ENCODE measurements at regions not wholly inside any gene's neighbourhood (a gene's known extent, or its start where the extent isn't known, plus 50 kb on each side); places are given as distances from the start of the nearest gene placed in this dataset.

GRCh38 chr16:51443934-51444333 is 292.9 kb upstream of the SALL1 start:
- BruUV-seq (replicated peaks) = no TSS peak
- no peak for ATAC-seq

More at GRCh38 chr16:51443934-51444333, 292.9 kb upstream of the SALL1 start:
- ChIA-PET CTCF (no interaction called here), POLR2A (no interaction called here), RAD21 (ENCODE audit: low non-redundant PET in 1 of 2, low total read pairs in 2 of 2, uncharacterized antibody in 2 of 2, unreplicated experiment in 2 of 2) (no interaction called here)
- Histone ChIP-seq H3K27me3 (ENCODE audit: insufficient read depth, low read length) (no peaks in the 10 kb centered on the region), H3K36me3 (ENCODE audit: control insufficient read depth in 1 of 2, insufficient read depth in 2 of 2, low read length in 2 of 2) (no peaks in the 10 kb centered on the region), H3K9me2 (ENCODE audit: insufficient read depth) (no peaks in the 10 kb centered on the region), H3K9me3 (ENCODE audit: control insufficient read depth in 1 of 2, insufficient read depth in 1 of 2, low read depth in 1 of 2, low read length in 2 of 2) (peaks cover 3% of the 10 kb centered on the region in 2 experiments; a peak in 2 of 4 replicates), H3K27ac (ENCODE audit: low read depth, low read length) (no peak overlapping the region), H3K4me1 (ENCODE audit: control insufficient read depth in 1 of 2, insufficient read depth in 2 of 2, low read length in 2 of 2) (no peaks in the 10 kb centered on the region), H3K79me2 (ENCODE audit: insufficient read depth, low read length) (no peaks in the 10 kb centered on the region), H3K9ac (ENCODE audit: low read length) (no peak overlapping the region), H2AFZ (ENCODE audit: low read depth, low read length, poor library complexity, severe bottlenecking) (no peak overlapping the region), H4K20me1 (ENCODE audit: insufficient read depth) (no peaks in the 10 kb centered on the region), H3K4me2 (ENCODE audit: low read length) (no peak overlapping the region), H3K4me3 (replicated peaks in 1 of 2; ENCODE audit: low read depth in 1 of 2, low read length in 2 of 2) (no peak overlapping the region)
- intact Hi-C loops (cut with micrococcal nuclease) = no loop called here
- no peak for DNase-seq (ENCODE audit: low read depth, low spot score)
- TF ChIP-seq SRF (IDR thresholded peaks at IDR 0.05; ENCODE audit: low read depth) (no peak), CTCF (IDR thresholded peaks at IDR 0.05 in 2 of 3, conservative IDR thresholded peaks at IDR 0.05 in 1 of 3; ENCODE audit: borderline replicate concordance in 1 of 3, insufficient read depth in 1 of 3, low read depth in 2 of 3, low read length in 2 of 3) (no peak), EZH2 (IDR thresholded peaks at IDR 0.05) (no peak), FOSL1 (IDR thresholded peaks at IDR 0.05; ENCODE audit: low read depth) (no peak), JUND (IDR thresholded peaks at IDR 0.05) (no peak), YY1 (IDR thresholded peaks at IDR 0.05; ENCODE audit: extremely low read depth, insufficient replicate concordance, low read depth, low read length) (no peak), ELF1 (IDR thresholded peaks at IDR 0.05; ENCODE audit: borderline replicate concordance, low read depth) (no peak)
- TF ChIP-seq, protein P1, sequence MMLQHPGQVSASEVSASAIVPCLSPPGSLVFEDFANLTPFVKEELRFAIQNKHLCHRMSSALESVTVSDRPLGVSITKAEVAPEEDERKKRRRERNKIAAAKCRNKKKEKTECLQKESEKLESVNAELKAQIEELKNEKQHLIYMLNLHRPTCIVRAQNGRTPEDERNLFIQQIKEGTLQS (IDR thresholded peaks at IDR 0.05) = no peak
- TF ChIP-seq, protein P2, sequence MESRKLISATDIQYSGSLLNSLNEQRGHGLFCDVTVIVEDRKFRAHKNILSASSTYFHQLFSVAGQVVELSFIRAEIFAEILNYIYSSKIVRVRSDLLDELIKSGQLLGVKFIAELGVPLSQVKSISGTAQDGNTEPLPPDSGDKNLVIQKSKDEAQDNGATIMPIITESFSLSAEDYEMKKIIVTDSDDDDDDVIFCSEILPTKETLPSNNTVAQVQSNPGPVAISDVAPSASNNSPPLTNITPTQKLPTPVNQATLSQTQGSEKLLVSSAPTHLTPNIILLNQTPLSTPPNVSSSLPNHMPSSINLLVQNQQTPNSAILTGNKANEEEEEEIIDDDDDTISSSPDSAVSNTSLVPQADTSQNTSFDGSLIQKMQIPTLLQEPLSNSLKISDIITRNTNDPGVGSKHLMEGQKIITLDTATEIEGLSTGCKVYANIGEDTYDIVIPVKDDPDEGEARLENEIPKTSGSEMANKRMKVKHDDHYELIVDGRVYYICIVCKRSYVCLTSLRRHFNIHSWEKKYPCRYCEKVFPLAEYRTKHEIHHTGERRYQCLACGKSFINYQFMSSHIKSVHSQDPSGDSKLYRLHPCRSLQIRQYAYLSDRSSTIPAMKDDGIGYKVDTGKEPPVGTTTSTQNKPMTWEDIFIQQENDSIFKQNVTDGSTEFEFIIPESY (IDR thresholded peaks at IDR 0.05; ENCODE audit: extremely low read depth, insufficient replicate concordance, low read length) = no peak
- TF ChIP-seq, protein P3, sequence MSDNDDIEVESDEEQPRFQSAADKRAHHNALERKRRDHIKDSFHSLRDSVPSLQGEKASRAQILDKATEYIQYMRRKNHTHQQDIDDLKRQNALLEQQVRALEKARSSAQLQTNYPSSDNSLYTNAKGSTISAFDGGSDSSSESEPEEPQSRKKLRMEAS (IDR thresholded peaks at IDR 0.05) = no peak
